Heart left ventricle (tissue), 16 donors: ENCODE measurements at regions not wholly inside any gene's neighbourhood (a gene's known extent, or its start where the extent isn't known, plus 50 kb on each side); places are given as distances from the start of the nearest gene placed in this dataset.

Experiments used
- ATAC-seq, 4 donors: fragments of 200-7000 bp; cut with Tn5 transposase; one replicate each; pipeline ENCODE4 v1.9.1; 2020 to 2022; ENCODE audit warnings: moderate library complexity in 4 of 4, mild to moderate bottlenecking in 3 of 4, moderate number of reproducible peaks in 1 of 4
- DNase-seq, 5 donors: peaks; one replicate each; pipeline ENCODE4 v3.0.0-alpha.2; 2020
- H3K27ac ChIP-seq, 12 donors: fragments of 200-600 bp; sonication (generic) in 4 of 12; one replicate each; pipeline versions ENCODE4 v1.5.0 to v1.8.0; 2016 to 2022; ENCODE audit warnings: mild to moderate bottlenecking in 2 of 12
- H3K27me3 ChIP-seq, 9 donors: fragments of 200-600 bp; sonication (generic) in 2 of 9; one replicate each; pipeline versions ENCODE4 v1.5.1 to v1.8.0; 2016 to 2022; ENCODE audit warnings: mild to moderate bottlenecking in 3 of 9
- H3K36me3 ChIP-seq, 9 donors: fragments of 200-600 bp; sonication (generic) in 2 of 9; one replicate each; pipeline versions ENCODE4 v1.5.0 to v1.8.0; 2018 to 2022; ENCODE audit warnings: mild to moderate bottlenecking in 2 of 9
- H3K4me1 ChIP-seq, 12 donors: fragments of 200-600 bp; sonication (generic) in 4 of 12; one replicate each; pipeline versions ENCODE4 v1.5.0 to v1.8.0; 2016 to 2022; ENCODE audit warnings: mild to moderate bottlenecking in 3 of 12
- H3K4me3 ChIP-seq, 12 donors: fragments of 200-600 bp; sonication (generic) in 4 of 12; one replicate each; pipeline versions ENCODE4 v1.5.0 to v1.8.0; 2017 to 2022; ENCODE audit warnings: mild to moderate bottlenecking in 9 of 12, moderate library complexity in 4 of 12
- H3K9me3 ChIP-seq, 12 donors: fragments of 200-600 bp; sonication (generic) in 4 of 12; one replicate each; pipeline versions ENCODE4 v1.5.0 to v1.8.0; 2016 to 2022; ENCODE audit warnings: mild to moderate bottlenecking in 1 of 12
- CTCF ChIP-seq, 12 donors: fragments of 200-600 bp; sonication (generic) in 4 of 12; IDR thresholded peaks; one replicate each; pipeline versions ENCODE4 v1.5.0 to v1.8.0; 2018 to 2022; ENCODE audit warnings: antibody characterized with exemption in 12 of 12, mild to moderate bottlenecking in 5 of 12
- POLR2A ChIP-seq, 2 donors: fragments of 450-650 bp; IDR thresholded peaks; one replicate each; pipeline ENCODE4 v1.6.1; 2017; ENCODE audit warnings: antibody characterized with exemption in 2 of 2, mild to moderate bottlenecking in 2 of 2, moderate library complexity in 2 of 2
- whole genome bisulfite sequencing, 4 donors: extraction: QIAGEN DNeasy Blood & Tissue Kit in 2 of 4; methylation state at CpG; one replicate each; pipeline versions ENCODE4 v1.1.5 to v1.1.7; 2013 to 2018; 5-methylcytosine and 5-hydroxymethylcytosine counted together
- intact Hi-C, 10 donors: fragments of 100-400 bp; cut with DNase I; formaldehyde crosslinking; loops; one replicate each; pipeline versions ENCODE4 v1.11.1 to v1.14.2; 2022
- donor health status: ischemic (EF 13 %, LVEDD 7.1; RV severe dilation, severe dysfunction).
- donor health status: healthy with polysubstance abuse.
- donor health status: DM: no; HTN: yes; CAD: no.
- donor health status: DM: no; HTN: no; CAD: no.
- donor health status: ischemic (EF 25% LVEDD 6.9; RV normal size, moderate dysfunction).
- donor health status: ischemic (EF 25% LVEDD 5.7; RV mildly dilated, moderate dysfunction).
- donor health status: healthy.
- donor health status: DM: yes; HTN: yes; CAD: no.
- donor health status: ischemic (EF 35%, LVEDD 5.7; RV mildly dilated, moderate dysfunction).
- donor health status: nonischemic (EF 11% LVEDD 7.7; RV severe dilation, severe dysfunction).
- donor health status: DM: yes; HTN: yes; CAD: no.
- donor health status: PGD.
- donor health status: ischemic (EF 29% LVEDD 5.4; RV normal size, mild dysfunction).
- donor health status: nonischemic (EF 23%, LVEDD 6.1; RV moderate dilation, normal function).

GRCh38 chr2:58903427-58903826, 662.3 kb upstream of the FANCL start:
- H3K27ac ChIP-seq, result no peak overlapping the region

GRCh38 chr2:58900246-58901027, 659.3 kb upstream of the FANCL start:
- 32 to 39% (median 37%) methylated on average over 10 of the region's 10 CpGs for WGBS, 4 donors
- Histone ChIP-seq H3K4me3 (no peak overlapping the region), H3K4me1 (peaks cover 0 to 5% (median 0%) of the 10 kb centered on the region in 12 donors), H3K27ac (no peak overlapping the region), H3K36me3 (no peaks in the 10 kb centered on the region), H3K9me3 (no peaks in the 10 kb centered on the region), H3K27me3 (peaks cover 0 to 12% (median 0%) of the 10 kb centered on the region in 9 donors)
- no peak for DNase-seq
- ATAC-seq, result no peak
- TF ChIP-seq CTCF (IDR thresholded peaks at IDR 0.05) (no peak), POLR2A (IDR thresholded peaks at IDR 0.05) (no peak)
- intact Hi-C loops, result no loop called here

More at GRCh38 chr2:58903427-58903826, 662.3 kb upstream of the FANCL start:
- no peak for TF ChIP-seq POLR2A (IDR thresholded peaks at IDR 0.05)
- no peak for TF ChIP-seq CTCF (IDR thresholded peaks at IDR 0.05)
- WGBS, 4 donors, result 96% methylated on average over 2 of the region's 2 CpGs
- ATAC-seq, result no peak
- no peak for DNase-seq
- Histone ChIP-seq H3K4me3 (no peak overlapping the region), H3K4me1 (no peaks in the 10 kb centered on the region), H3K27me3 (peaks cover 0 to 12% (median 0%) of the 10 kb centered on the region in 9 donors), H3K36me3 (no peaks in the 10 kb centered on the region), H3K9me3 (no peaks in the 10 kb centered on the region)
- intact Hi-C loops, result no loop called here

- Histone ChIP-seq H3K4me3 (no peak overlapping the region), H3K27me3 (peaks cover 0 to 12% (median 0%) of the 10 kb centered on the region in 9 donors), H3K27ac (no peak overlapping the region), H3K36me3 (no peaks in the 10 kb centered on the region), H3K9me3 (no peaks in the 10 kb centered on the region), H3K4me1 (peaks cover 0 to 5% (median 0%) of the 10 kb centered on the region in 12 donors)
- WGBS, 4 donors, result 61 to 68% (median 66%) methylated on average over 6 of the region's 6 CpGs
- ATAC-seq (no peak), DNase-seq (no peak)
- intact Hi-C loops, result no loop called here
- TF ChIP-seq POLR2A (IDR thresholded peaks at IDR 0.05) (no peak), CTCF (IDR thresholded peaks at IDR 0.05) (no peak)
Measured at GRCh38 chr2:58899692-58900091, 658.6 kb upstream of the FANCL start.

- H3K27me3 ChIP-seq, result peaks cover 0 to 12% (median 0%) of the 10 kb centered on the region in 9 donors
- no peak overlapping the region for H3K4me3 ChIP-seq
- no peaks in the 10 kb centered on the region for H3K9me3 ChIP-seq
- WGBS, 4 donors, result 33 to 52% (median 43%) methylated on average over 3 of the region's 3 CpGs
- peaks cover 0 to 6% (median 0%) of the 10 kb centered on the region in 12 donors for H3K4me1 ChIP-seq
- no peak overlapping the region for H3K27ac ChIP-seq
- intact Hi-C loops, result no loop called here
- no peaks in the 10 kb centered on the region for H3K36me3 ChIP-seq
- peak in 1 of 5 donors; percentile 24 for DNase-seq
- TF ChIP-seq CTCF (IDR thresholded peaks at IDR 0.05) (no peak), POLR2A (IDR thresholded peaks at IDR 0.05) (no peak)
- ATAC-seq, result no peak
Measured at GRCh38 chr2:58896638-58897037, 655.5 kb upstream of the FANCL start.
